GM18909 (cell line): ENCODE measurements at regions not wholly inside any gene's neighbourhood (a gene's known extent, or its start where the extent isn't known, plus 50 kb on each side); places are given as distances from the start of the nearest gene placed in this dataset.

Source experiments
- ATAC-seq: cut with Tn5 transposase; IDR thresholded peaks from one replicate; pipeline ENCODE4 v1.9.1; 2021; ENCODE audit warnings: mild to moderate bottlenecking; ENCODE audit not compliant: unreplicated experiment, poor library complexity

DNA sequence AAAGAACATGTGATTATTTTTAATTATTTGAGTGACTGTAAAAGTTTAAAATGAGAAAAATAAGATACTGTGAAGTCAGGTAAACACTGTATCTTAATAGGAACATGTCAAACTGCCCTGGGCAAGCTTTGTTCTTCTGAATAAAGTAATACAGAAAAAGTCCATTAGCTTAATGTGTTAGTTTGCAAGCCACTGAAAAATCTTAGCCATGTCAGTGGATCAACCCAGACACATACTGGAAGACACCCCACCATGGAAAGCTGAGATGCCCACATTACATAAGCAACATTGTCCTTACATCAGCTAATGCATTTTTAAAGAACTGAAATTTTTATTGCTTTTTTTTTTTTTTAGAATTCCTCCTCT is 155.2 kb downstream of the BBOX1 start:
- ATAC-seq = no peak

DNA sequence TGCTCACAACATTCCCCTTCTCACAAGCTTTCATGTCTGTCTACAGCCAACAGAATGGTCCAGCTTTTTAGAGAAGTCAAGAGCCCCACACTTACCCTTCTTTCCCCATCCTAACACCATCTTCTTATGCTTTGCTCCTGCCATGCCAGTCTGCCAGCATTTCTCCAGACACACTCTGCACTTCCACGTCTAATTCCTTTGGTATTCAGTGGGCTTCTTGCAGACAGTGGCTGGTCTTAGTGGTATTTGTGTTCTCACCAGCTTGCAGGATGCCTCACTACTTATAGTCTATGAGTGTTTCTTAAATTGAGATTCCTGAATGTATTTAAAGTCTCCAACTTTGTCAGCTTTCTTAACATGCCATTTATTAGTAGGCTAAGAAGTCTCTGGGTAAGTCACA is 154.4 kb downstream of the BBOX1 start:
- no peak for ATAC-seq

DNA sequence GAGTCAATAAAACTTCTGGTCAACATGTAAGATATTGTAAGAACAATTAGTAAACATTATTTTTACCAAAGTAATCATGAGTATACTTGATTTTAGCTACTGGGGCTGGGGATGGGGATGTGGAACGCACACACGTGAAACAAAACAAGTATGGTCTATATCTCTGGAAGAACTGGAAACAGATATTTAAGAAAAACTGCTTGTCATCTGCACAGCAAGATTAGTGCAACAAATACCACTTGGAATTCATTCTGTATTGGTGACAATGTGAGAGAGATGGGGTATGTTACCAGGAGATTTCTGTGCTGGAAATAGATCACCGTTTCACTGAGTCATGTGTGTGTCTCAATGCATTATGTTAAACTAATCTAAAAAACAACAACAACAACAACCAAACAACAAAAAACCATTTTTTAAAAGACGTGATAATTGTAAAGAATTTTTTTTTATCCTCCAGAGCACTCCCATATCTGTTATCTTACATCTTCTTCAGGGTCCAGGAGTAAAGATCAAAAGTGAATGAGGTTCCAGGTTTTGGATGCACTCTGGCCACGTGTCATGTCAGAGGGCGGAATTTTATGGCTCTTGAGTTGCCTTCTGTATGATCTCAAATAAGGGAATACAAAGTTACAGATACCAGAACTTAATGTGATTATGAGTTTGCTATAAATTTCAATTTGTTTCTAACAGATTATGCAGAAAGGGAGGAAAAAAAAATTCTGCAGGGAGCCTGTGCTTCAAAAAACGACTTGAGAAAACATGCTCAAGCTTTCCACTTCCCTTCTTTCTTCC is 153.0 kb downstream of the BBOX1 start:
- no peak for ATAC-seq

DNA sequence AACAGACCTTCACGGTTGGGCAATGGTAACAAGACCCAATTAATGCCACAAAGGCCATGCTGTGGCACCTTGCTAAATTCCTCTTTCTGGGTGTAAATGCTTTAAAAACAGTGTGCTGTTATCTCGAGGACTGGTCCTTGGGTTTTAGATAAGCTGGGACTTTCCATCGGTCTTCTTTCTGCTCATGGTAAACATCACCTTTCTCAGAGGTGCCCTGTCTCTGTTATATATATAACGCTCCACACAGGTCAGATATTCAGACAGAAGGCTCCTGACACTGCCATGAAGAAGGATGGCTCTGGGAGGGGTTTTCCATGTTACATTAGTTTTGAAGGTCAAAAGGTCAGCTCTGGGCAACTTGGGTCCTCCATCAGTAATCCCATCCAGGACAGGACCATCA is 151.6 kb downstream of the BBOX1 start:
- no peak for ATAC-seq

DNA sequence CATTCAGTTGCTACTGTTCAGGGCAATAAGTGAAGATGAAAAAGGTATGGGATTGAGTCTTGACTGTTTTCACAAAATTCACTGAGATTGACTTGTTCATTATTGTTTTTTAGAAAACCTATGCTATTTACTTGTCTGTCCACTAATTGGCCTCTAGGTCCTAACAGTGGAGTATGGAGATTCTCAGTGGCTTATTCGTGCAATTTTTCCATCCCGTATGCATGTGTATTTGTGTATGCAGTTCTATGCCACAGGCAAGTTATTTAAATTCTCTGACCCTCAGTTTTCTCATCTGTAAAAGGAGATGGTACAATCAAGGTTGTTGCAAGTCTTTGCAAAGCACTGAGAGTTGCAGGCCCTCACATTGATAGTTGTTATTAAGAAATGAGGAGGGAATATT is 151.0 kb downstream of the BBOX1 start:
- ATAC-seq = no peak

DNA sequence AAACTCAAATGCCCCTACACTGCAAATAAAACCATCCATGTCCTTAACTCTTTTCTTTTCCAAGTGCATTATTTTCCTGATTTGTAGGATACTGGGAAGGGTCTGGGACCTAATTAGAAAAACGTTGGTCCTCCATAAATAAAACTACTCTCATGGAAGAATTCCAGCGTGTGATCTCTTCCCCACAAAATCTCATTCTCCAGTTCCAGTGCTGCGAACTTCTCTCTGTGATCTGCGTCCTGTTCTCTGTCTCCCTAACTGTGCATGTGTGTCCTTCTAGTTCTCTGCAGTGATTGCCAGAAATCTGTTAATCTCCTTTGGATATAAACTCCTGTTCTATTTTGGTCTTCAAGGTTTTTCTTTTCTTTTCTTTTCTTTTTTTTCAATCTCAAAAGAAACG is 148.1 kb downstream of the BBOX1 start:
- ATAC-seq = no peak

DNA sequence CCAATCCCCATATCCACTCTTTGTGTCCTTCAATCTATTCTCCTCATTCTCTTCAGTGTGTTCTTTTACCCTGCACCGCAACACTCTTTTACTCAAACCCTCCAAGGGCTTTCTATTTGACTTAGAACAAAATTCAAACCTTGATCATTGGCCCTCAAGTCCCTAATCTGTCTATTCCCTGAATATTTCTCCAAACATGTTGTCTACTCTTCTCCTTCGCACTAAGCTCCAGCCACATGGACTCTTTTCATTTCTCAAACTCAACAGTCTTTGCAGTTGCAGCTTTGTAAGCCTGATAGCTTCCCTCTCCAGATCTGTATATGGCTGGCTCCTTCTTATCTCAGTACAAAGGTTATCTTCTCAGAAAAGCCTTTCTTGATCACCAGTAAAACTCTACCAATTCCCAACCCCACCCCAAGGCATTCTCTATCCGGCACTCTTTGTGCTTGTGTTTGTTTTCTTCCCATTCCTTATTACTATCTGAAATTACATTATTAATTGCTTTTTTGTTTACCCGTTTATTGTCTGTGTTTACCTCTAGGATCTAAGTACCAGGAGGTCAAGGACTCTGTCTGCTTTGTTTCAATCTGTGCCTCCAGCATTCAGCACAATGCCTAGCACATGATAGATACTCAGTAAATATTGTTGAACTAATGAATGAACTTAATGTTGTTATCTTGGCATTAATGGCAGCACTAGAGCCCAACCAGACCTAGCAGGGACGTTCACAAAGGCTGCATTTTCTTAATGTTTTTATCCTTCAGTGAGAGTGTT is 147.4 kb downstream of the BBOX1 start:
- no peak for ATAC-seq

DNA sequence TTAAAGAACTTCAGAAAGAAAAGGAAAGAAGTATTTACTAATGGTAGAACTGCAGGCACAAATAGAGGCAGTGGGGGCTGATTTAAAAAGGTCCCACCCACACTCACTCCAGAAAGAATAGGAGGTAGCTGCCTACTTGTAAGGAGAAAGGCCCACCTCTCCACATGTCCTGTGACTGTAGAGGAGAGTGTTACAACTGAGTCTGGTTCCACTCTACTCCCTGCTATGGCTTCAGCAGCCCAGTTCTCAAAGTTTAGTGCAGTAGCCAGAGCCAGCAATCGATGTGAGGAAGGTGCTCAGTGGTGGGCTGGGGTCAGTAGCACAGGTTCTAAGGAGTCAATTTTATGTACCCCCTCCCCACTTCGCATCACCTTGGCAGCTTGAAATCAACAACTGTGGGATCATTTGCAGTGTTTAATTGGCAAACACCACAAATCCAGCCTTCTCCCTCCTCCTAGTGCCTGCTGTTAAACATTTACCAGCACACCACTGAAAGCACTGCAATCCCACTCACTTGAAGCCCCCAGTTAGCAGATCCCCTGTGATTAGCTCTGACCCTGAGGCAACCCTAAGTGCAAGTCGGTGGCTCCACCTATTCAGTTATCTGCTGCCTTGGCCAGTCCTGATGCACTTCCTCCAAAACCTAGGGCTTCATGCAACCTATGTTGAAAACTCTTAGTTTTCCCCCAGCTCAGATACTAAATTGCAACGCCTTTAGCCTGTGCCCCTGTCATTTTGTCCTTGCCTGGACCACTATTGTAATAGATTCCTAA is 146.6 kb downstream of the BBOX1 start:
- no peak for ATAC-seq

DNA sequence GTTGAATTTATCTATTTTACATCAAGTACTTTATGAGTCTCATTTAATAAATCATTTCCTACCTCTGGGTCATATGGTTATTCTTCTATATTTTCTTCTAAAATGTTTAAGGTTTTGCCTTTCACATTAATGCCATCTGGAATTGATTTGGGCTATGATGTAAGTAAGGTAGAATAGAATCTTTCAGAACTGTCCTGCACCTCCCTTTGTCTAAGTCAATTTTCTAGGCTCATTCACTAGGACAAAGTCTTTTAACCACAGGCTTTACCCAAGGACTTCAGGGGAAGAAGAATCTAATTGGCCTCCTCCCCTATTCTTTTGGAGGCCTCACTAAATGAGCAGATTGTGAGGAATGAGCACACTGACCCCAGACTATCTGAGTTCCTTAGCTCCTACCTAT is 146.0 kb downstream of the BBOX1 start:
- ATAC-seq = no peak

DNA sequence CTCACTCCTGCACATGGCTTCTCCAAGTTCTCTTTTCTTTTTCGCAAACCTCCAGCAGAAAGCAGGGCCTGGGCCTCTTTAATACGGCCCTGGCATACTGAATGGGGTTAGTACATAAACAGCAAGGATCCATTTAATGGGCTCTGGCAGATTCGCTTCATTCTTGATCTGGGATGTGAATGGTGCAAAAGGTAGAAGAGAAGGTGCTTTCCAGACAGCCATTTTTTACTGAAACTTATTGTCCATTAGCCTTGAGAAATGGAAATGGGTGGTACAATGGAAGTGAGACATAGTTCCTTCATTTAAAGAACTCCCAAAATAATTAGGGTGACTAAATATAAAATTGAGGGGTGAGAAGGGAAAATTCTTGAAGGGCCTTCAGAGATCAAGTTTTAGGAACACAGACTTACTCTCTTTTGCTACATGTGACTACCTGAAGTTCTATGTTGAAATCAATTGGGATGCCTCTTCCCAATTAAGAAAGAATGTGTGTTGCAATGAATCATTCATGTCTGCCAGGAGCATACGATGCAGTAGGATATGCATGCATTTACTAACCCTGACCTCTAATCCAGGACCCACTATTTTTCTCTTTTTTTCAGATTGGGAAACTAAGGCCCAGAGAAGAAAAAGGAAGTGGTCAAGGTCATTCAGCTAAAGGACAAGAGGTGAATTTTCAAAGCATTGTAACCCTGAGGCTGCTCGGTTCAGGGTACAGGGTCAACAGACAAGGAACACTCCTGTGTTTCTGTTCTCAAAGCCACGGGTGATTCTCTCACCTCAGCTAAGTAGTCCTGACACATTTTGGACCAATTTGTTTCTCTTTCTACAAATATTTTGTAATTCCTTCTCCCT is 144.1 kb downstream of the BBOX1 start:
- peak; percentile 19 for ATAC-seq

DNA sequence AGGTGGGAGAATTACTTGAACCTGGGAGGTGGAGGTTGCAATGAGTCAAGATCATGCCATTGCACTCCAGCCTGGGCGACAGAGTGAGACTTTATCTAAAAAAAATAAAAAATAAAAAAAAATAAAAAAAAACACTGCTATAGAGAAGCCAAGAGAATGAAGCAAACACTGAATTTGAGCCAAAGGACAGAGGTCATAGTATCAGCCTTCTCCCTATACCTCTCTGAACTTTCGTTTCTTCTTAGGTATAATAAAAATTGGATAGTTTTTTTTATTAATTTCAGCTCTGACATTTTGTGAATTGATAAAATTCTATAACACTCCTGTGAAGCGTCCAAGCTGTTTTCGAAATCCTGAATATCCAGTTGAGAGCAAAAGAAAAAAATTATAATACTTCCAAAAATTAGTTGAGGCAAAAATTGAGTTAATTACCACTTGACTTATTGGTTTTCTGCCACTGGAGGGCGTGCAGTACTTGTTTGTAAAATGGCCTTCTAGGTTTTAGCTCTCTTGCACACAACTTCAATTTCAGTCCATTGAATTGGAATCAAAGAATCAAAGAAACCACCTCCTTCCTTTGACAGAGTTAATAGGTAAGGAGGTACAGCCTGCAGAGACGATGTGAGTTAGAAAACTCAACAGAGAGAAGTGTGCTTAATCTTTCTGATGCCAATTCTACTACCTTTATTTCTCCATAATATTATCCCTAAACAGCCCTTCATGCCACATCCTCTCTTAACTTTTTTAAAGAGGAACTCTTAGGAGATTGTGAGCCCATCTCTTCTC is 143.2 kb downstream of the BBOX1 start:
- peak; percentile 69 for ATAC-seq

DNA sequence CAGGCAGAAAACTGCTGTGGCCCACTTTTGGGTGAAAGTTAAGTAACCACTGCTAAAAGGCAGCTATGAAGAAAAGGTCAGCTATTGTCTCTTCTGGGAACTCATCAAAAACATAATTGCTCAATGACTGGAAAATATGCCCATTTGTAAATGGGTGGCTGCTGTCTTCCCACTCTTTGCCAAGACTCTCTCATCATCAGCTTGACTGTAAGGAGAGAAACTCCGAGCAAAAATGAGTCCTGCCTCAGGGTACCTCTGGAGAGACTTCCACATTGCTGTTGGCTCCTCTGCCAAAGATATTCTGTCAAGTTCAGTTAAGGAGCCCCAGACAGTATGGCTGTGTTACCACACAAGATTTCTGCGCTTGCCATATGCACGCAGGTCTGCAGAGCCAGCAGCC is 138.7 kb downstream of the BBOX1 start:
- ATAC-seq = no peak

DNA sequence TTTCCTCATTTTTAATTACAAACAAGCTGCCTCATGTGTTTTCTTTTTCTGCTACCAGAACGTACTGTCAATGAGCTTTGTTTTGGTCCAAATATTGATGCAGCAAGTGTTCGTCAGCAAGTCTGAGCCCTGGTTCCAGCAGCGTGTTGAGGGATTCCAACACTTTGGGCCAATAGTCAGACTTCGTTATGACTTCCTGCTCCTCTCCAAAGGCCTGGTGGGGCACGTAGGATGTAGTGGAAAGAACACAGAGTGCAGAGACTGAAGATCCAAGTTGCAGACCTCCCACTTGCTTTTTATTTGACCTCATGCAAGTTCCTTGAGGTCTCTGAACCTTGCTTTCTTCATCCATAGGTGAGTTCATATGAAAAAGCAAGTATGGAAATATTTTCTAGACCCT is 138.2 kb downstream of the BBOX1 start:
- ATAC-seq = no peak
